K562 (cell line): ENCODE measurements at regions not wholly inside any gene's neighbourhood (a gene's known extent, or its start where the extent isn't known, plus 50 kb on each side); places are given as distances from the start of the nearest gene placed in this dataset.
"Not testable (repeated sequence)": the region's sequence is repeated elsewhere in the genome, so short reads cannot be mapped to it uniquely, and the experiment has no call there.

ENCODE experiments used
- ATAC-seq: fragments of 200-7000 bp; cut with Tn5 transposase; 3 replicates; pipeline ENCODE4 v1.9.1; 2020; ENCODE audit warnings: moderate library complexity
- BruUV-seq: library from RNA; stranded (reverse); fragments of 400-500 nt; replicated peaks from 2 replicates; lab custom pipeline; 2021; lab: Mats Ljungman, UMichigan
- CTCF ChIA-PET: fragments of 300-600 bp; formaldehyde crosslinking; extraction: SDS; loops from one replicate; lab custom pipeline; 2021; ENCODE audit warnings: low intra/inter-chr PET ratio; lab: Yijun Ruan, JAX
- POLR2A ChIA-PET: fragments of 300-600, 350-650 bp; sonication (Branson Sonifier 250); formaldehyde crosslinking; extraction: SDS; loops from one replicate; lab custom pipeline; 2021; ENCODE audit warnings: antibody characterized with exemption, inconsistent platforms; lab: Yijun Ruan, JAX
- DNase-seq, 4 experiments: peaks; one replicate each; pipeline versions ENCODE4 v3.0.0 to v3.0.0-alpha.2; 2011 to 2018; ENCODE audit warnings: low spot score in 3 of 4, mixed read lengths in 3 of 4; ENCODE audit errors: extremely low read depth in 1 of 4
- FAIRE-seq: peaks from 2 replicates; lab custom pipeline; 2011; peaks lifted over from hg19 to GRCh38; lab: Jason Lieb, UNC
- H2AFZ ChIP-seq: 2 replicates; pipeline ENCODE4 v1.6.0; 2011; ENCODE audit warnings: low read depth, low read length, control low read depth, inconsistent platforms
- H3K27ac ChIP-seq: fragments of 200-600 bp; 3 replicates; pipeline ENCODE4 v1.8.0; 2011; ENCODE audit warnings: low read depth, mild to moderate bottlenecking, control low read depth, inconsistent platforms, low read length, moderate library complexity, mixed read lengths; ENCODE audit errors: extremely low read depth
- H3K27me3 ChIP-seq, 2 experiments: fragments of 300-600 bp in 1 of 2; 2 replicates in 1 of 2; 3 replicates in 1 of 2; pipeline versions ENCODE4 v1.6.0 to v1.8.0; 2011; ENCODE audit warnings: inconsistent platforms in 2 of 2, low read length in 2 of 2, mild to moderate bottlenecking in 1 of 2, mixed read lengths in 1 of 2, moderate library complexity in 1 of 2; ENCODE audit not compliant: control insufficient read depth in 2 of 2, insufficient read depth in 2 of 2
- H3K36me3 ChIP-seq: fragments of 300-600 bp; 3 replicates; pipeline ENCODE4 v1.8.0; 2011; ENCODE audit warnings: mild to moderate bottlenecking, low read length, inconsistent platforms; ENCODE audit not compliant: control insufficient read depth, insufficient read depth
- H3K4me1 ChIP-seq, 2 experiments: fragments of 200-600 bp in 1 of 2; replicated peaks in 1 of 2; 2 replicates in 1 of 2; 3 replicates in 1 of 2; pipeline versions ENCODE4 v1.5.1 to v1.8.0; 2011; ENCODE audit warnings: inconsistent platforms in 2 of 2, low read length in 2 of 2, mild to moderate bottlenecking in 1 of 2, mixed read lengths in 1 of 2, moderate library complexity in 1 of 2; ENCODE audit not compliant: control insufficient read depth in 2 of 2, insufficient read depth in 2 of 2
- H3K4me2 ChIP-seq: 2 replicates; pipeline ENCODE4 v1.6.1; 2011; ENCODE audit warnings: low read length, control low read depth, inconsistent platforms, mixed read lengths; ENCODE audit not compliant: insufficient read depth
- H3K4me3 ChIP-seq: fragments of 200-600 bp; sonication (generic), shearing (Covaris generic); 2 replicates; pipeline ENCODE4 v1.5.1; 2016; ENCODE audit warnings: control low read depth, inconsistent platforms
- H3K79me2 ChIP-seq: fragments of 200-600 bp; 3 replicates; pipeline ENCODE4 v1.8.0; 2011; ENCODE audit warnings: low read length, inconsistent platforms; ENCODE audit not compliant: control insufficient read depth, insufficient read depth
- H3K9ac ChIP-seq, 2 experiments: 2 replicates each; pipeline versions ENCODE4 v1.6.0 to v1.6.1; 2011; ENCODE audit warnings: low read depth in 2 of 2, low read length in 2 of 2, control low read depth in 1 of 2, inconsistent platforms in 1 of 2, mild to moderate bottlenecking in 1 of 2, mixed read lengths in 1 of 2; ENCODE audit not compliant: insufficient read depth in 1 of 2
- H3K9me1 ChIP-seq: one replicate; pipeline ENCODE4 v1.6.0; 2011; ENCODE audit warnings: inconsistent platforms, mild to moderate bottlenecking, low read length, moderate library complexity; ENCODE audit not compliant: control insufficient read depth, insufficient read depth
- H3K9me3 ChIP-seq: replicated peaks from 2 replicates; pipeline ENCODE4 v1.5.1; 2011; ENCODE audit warnings: low read depth, low read length, inconsistent platforms; ENCODE audit not compliant: control insufficient read depth, insufficient read depth
- H4K20me1 ChIP-seq: replicated peaks from 2 replicates; pipeline ENCODE4 v1.6.1; 2011; ENCODE audit warnings: low read length, inconsistent platforms, mixed read lengths; ENCODE audit not compliant: control insufficient read depth, insufficient read depth
- AFF1 ChIP-seq, 2 experiments: fragments of 450-650 bp; IDR thresholded peaks; 2 replicates each; pipeline ENCODE4 v1.6.1; 2018; ENCODE audit warnings: mild to moderate bottlenecking in 2 of 2, low read depth in 1 of 2; ENCODE audit not compliant: partially characterized antibody in 2 of 2
- ATF3 ChIP-seq, 2 experiments: fragments of 450-650 bp in 1 of 2; sonication (generic) in 1 of 2; formaldehyde crosslinking in 1 of 2; IDR thresholded peaks in 1 of 2; conservative IDR thresholded peaks in 1 of 2; 2 replicates each; pipeline versions ENCODE4 v1.6.1 to v1.8.1; 2016 to 2023; ENCODE audit warnings: mild to moderate bottlenecking in 2 of 2, moderate library complexity in 2 of 2, inconsistent platforms in 1 of 2, missing genetic modification reagents in 1 of 2
- BCOR ChIP-seq: fragments of 450-650 bp; IDR thresholded peaks from 2 replicates; pipeline ENCODE4 v1.6.1; 2016
- BRD9 ChIP-seq: fragments of 450-650 bp; IDR thresholded peaks from 2 replicates; pipeline ENCODE4 v1.6.1; 2018; ENCODE audit warnings: low read depth; ENCODE audit not compliant: partially characterized antibody
- CBX1 ChIP-seq: sonication (generic); IDR thresholded peaks from 2 replicates; pipeline ENCODE4 v1.6.1; 2016; ENCODE audit warnings: antibody characterized with exemption, low read depth, mild to moderate bottlenecking
- CHD4 ChIP-seq: fragments of 200-600 bp; sonication (generic); IDR thresholded peaks from 3 replicates; pipeline ENCODE4 v1.6.1; 2012; ENCODE audit warnings: low read depth, mild to moderate bottlenecking, mixed read lengths, low read length, inconsistent platforms; ENCODE audit not compliant: insufficient read depth, insufficient replicate concordance, poor library complexity, severe bottlenecking
- EP400 ChIP-seq: fragments of 450-650 bp; IDR thresholded peaks from 2 replicates; pipeline ENCODE4 v1.6.1; 2017; ENCODE audit warnings: antibody characterized with exemption, mild to moderate bottlenecking, moderate library complexity
- ESRRA ChIP-seq: fragments of 450-650 bp; IDR thresholded peaks from 2 replicates; pipeline ENCODE4 v1.6.1; 2014; ENCODE audit warnings: low read depth, mild to moderate bottlenecking, moderate library complexity, borderline replicate concordance
- HDAC1 ChIP-seq, 2 experiments: fragments of 450-650 bp; IDR thresholded peaks; 2 replicates each; pipeline ENCODE4 v1.6.1; 2016 to 2017; ENCODE audit warnings: inconsistent platforms in 1 of 2, mild to moderate bottlenecking in 1 of 2, moderate library complexity in 1 of 2
- HDGF ChIP-seq: fragments of 450-650 bp; IDR thresholded peaks from 2 replicates; pipeline ENCODE4 v1.6.1; 2016
- HINFP ChIP-seq: fragments of 450-650 bp; conservative IDR thresholded peaks from 2 replicates; pipeline ENCODE4 v1.6.1; 2016; ENCODE audit warnings: missing genetic modification characterization, low read depth, mild to moderate bottlenecking, control low read depth, missing compliant biosample characterization
- LEF1 ChIP-seq: fragments of 450-650 bp; IDR thresholded peaks from 2 replicates; pipeline ENCODE4 v1.6.1; 2016; ENCODE audit warnings: mild to moderate bottlenecking
- MTA1 ChIP-seq: fragments of 450-650 bp; IDR thresholded peaks from 2 replicates; pipeline ENCODE4 v1.6.1; 2017; ENCODE audit warnings: borderline replicate concordance
- PHF20 ChIP-seq: fragments of 450-650 bp; IDR thresholded peaks from 2 replicates; pipeline ENCODE4 v1.6.1; 2018; ENCODE audit not compliant: partially characterized antibody
- STAT5A ChIP-seq: IDR thresholded peaks from 2 replicates; pipeline ENCODE4 v1.6.1; 2012; ENCODE audit warnings: low read length, inconsistent platforms, borderline replicate concordance
- TAL1 ChIP-seq: fragments of 450-650 bp; IDR thresholded peaks from 2 replicates; pipeline ENCODE4 v1.6.1; 2016; ENCODE audit warnings: mild to moderate bottlenecking
- ZNF143 ChIP-seq: sonication (generic); formaldehyde crosslinking; IDR thresholded peaks from 2 replicates; pipeline ENCODE4 v1.9.0; 2022; ENCODE audit warnings: mild to moderate bottlenecking, missing genetic modification reagents
- WGBS: fragments of 100-300 bp; shearing (Covaris generic); methylation state at CpG from one replicate; pipeline ENCODE4 v1.1.6; 2016; ENCODE audit warnings: low coverage, mixed read lengths; ENCODE audit not compliant: insufficient coverage; ENCODE audit errors: missing lambda C conversion rate; 5-methylcytosine and 5-hydroxymethylcytosine counted together
- in situ Hi-C: fragments of 300-500 bp; cut with MboI; formaldehyde crosslinking; loops from 4 replicates; pipeline ENCODE4 v1.15.0; 2018; ENCODE audit warnings: inconsistent platforms, mixed read lengths
- intact Hi-C: fragments of 100-400 bp; cut with micrococcal nuclease; formaldehyde crosslinking; loops from 2 replicates; pipeline ENCODE4 v1.14.2; 2022

- H3K4me3 ChIP-seq; H3K9me1 ChIP-seq; H3K79me2 ChIP-seq; intact Hi-C loops; H3K27ac ChIP-seq; FAIRE-seq; H3K9ac ChIP-seq; H3K4me2 ChIP-seq; POLR2A ChIA-PET; H3K36me3 ChIP-seq; ATAC-seq; H4K20me1 ChIP-seq; in situ Hi-C loops; H2AFZ ChIP-seq; H3K4me1 ChIP-seq; H3K9me3 ChIP-seq; H3K27me3 ChIP-seq; DNase-seq; CTCF ChIA-PET; TF ChIP-seq ATF3 (CRISPR knock-in tag; conservative IDR thresholded peaks at IDR 0.05): not testable (repeated sequence)
- 0% methylated on average over 3 of the region's 3 CpGs for WGBS
- TSS peak; percentile 85 for BruUV-seq
- TF ChIP-seq STAT5A: 0 out of 2 replicates have a peak, but pooled peaks have one; percentile 0
- peak in 1 of 2 experiments; percentile 20 for TF ChIP-seq AFF1 (IDR thresholded peaks at IDR 0.05; ENCODE audit: low read depth in 1 of 2, partially characterized antibody in 2 of 2)
- peak; percentile 100 for TF ChIP-seq BCOR
- peak; percentile 86 for TF ChIP-seq CHD4
- peak; percentile 8; the same call in 1 of the 2 replicates for TF ChIP-seq MTA1
- TF ChIP-seq ESRRA: peak; percentile 63; the same call in 1 of the 2 replicates
- 0 out of 2 replicates have a peak, but pooled peaks have one; percentile 23 for TF ChIP-seq HINFP (tag)
- peak; percentile 76; the same call in 1 of the 2 replicates for TF ChIP-seq CBX1
- TF ChIP-seq BRD9: peak; percentile 76
- peak in 1 of 2 experiments; percentile 19; a peak in 1 of 4 replicates for TF ChIP-seq HDAC1 (IDR thresholded peaks at IDR 0.05)
- TF ChIP-seq TAL1: peak; percentile 3; the same call in 1 of the 2 replicates
- peak; percentile 39; the same call in 1 of the 2 replicates for TF ChIP-seq HDGF
- 0 out of 2 replicates have a peak, but pooled peaks have one; percentile 26 for TF ChIP-seq ZNF143 (CRISPR knock-in tag)
- TF ChIP-seq EP400: 0 out of 2 replicates have a peak, but pooled peaks have one; percentile 13
- 0 out of 2 replicates have a peak, but pooled peaks have one; percentile 8 for TF ChIP-seq LEF1
- 0 out of 2 replicates have a peak, but pooled peaks have one; percentile 5 for TF ChIP-seq ATF3 (IDR thresholded peaks at IDR 0.05)
- peak; percentile 77 for TF ChIP-seq PHF20
These were observed 65.4 kb upstream of the ZNF195 start for GRCh38 chr11:3444420-3444744.
